KOPT-K1 (cell line): ENCODE measurements at regions not wholly inside any gene's neighbourhood (a gene's known extent, or its start where the extent isn't known, plus 50 kb on each side); places are given as distances from the start of the nearest gene placed in this dataset.

ENCODE experiments used
- H3K27ac ChIP-seq: fragments of 200-600 bp; sonication (generic); 2 replicates; pipeline ENCODE4 v1.5.1; 2016; ENCODE audit warnings: antibody characterized with exemption, mild to moderate bottlenecking, low read depth, low read length; ENCODE audit not compliant: poor library complexity, severe bottlenecking
- H3K36me3 ChIP-seq: fragments of 200-600 bp; sonication (generic); 2 replicates; pipeline ENCODE4 v1.5.1; 2017; ENCODE audit warnings: antibody characterized with exemption, mild to moderate bottlenecking, low read length, moderate library complexity; ENCODE audit not compliant: insufficient read depth
- H3K9me3 ChIP-seq: fragments of 200-600 bp; sonication (generic); 2 replicates; pipeline ENCODE4 v1.5.1; 2017; ENCODE audit warnings: antibody characterized with exemption, low read length, mild to moderate bottlenecking; ENCODE audit not compliant: insufficient read depth, poor library complexity, severe bottlenecking

GRCh38 chr3:187836823-187837770, 91.8 kb upstream of the BCL6 start:
- Histone ChIP-seq H3K27ac (no peak overlapping the region), H3K36me3 (no peaks in the 10 kb centered on the region), H3K9me3 (no peaks in the 10 kb centered on the region)

GRCh38 chr3:187838016-187838540, 92.8 kb upstream of the BCL6 start:
- H3K36me3 ChIP-seq: no peaks in the 10 kb centered on the region
- H3K9me3 ChIP-seq: no peaks in the 10 kb centered on the region
- no peak overlapping the region for H3K27ac ChIP-seq

GRCh38 chr3:187839422-187839821, 94.2 kb upstream of the BCL6 start:
- Histone ChIP-seq H3K27ac (no peak overlapping the region), H3K36me3 (no peaks in the 10 kb centered on the region), H3K9me3 (no peaks in the 10 kb centered on the region)

- Histone ChIP-seq H3K27ac (no peak overlapping the region), H3K36me3 (no peaks in the 10 kb centered on the region), H3K9me3 (no peaks in the 10 kb centered on the region)
Observed at GRCh38 chr3:187840856-187841255, 95.6 kb upstream of the BCL6 start.

GRCh38 chr3:187841560-187841959, 96.3 kb upstream of the BCL6 start:
- Histone ChIP-seq H3K27ac (no peak overlapping the region), H3K9me3 (no peaks in the 10 kb centered on the region), H3K36me3 (no peaks in the 10 kb centered on the region)

GRCh38 chr3:187843654-187844053, 98.4 kb upstream of the BCL6 start:
- Histone ChIP-seq H3K9me3 (no peaks in the 10 kb centered on the region), H3K27ac (no peak overlapping the region), H3K36me3 (no peaks in the 10 kb centered on the region)

GRCh38 chr3:187844708-187845107, 99.4 kb upstream of the BCL6 start:
- no peak overlapping the region for H3K27ac ChIP-seq
- no peaks in the 10 kb centered on the region for H3K9me3 ChIP-seq
- H3K36me3 ChIP-seq: no peaks in the 10 kb centered on the region

- Histone ChIP-seq H3K9me3 (no peaks in the 10 kb centered on the region), H3K36me3 (no peaks in the 10 kb centered on the region), H3K27ac (no peak overlapping the region)
Observed at GRCh38 chr3:187845826-187846225, 100.6 kb upstream of the BCL6 start.

GRCh38 chr3:187848401-187848800, 103.1 kb upstream of the BCL6 start:
- peaks cover 16% of the 10 kb centered on the region for H3K9me3 ChIP-seq
- H3K27ac ChIP-seq: no peak overlapping the region
- no peaks in the 10 kb centered on the region for H3K36me3 ChIP-seq

GRCh38 chr3:187849016-187849654, 103.9 kb upstream of the BCL6 start:
- Histone ChIP-seq H3K9me3 (peaks cover 16% of the 10 kb centered on the region), H3K36me3 (no peaks in the 10 kb centered on the region), H3K27ac (no peak overlapping the region)

GRCh38 chr3:187850258-187850921, 105.1 kb upstream of the BCL6 start:
- Histone ChIP-seq H3K36me3 (no peaks in the 10 kb centered on the region), H3K9me3 (peaks cover 16% of the 10 kb centered on the region), H3K27ac (no peak overlapping the region)

GRCh38 chr3:187852842-187853730, 107.8 kb upstream of the BCL6 start:
- Histone ChIP-seq H3K27ac (no peak overlapping the region), H3K9me3 (peaks cover 16% of the 10 kb centered on the region), H3K36me3 (no peaks in the 10 kb centered on the region)

GRCh38 chr3:187855131-187855530, 109.9 kb upstream of the BCL6 start:
- peaks cover 16% of the 10 kb centered on the region for H3K9me3 ChIP-seq
- H3K27ac ChIP-seq: no peak overlapping the region
- H3K36me3 ChIP-seq: no peaks in the 10 kb centered on the region

- Histone ChIP-seq H3K36me3 (no peaks in the 10 kb centered on the region), H3K27ac (no peak overlapping the region), H3K9me3 (peaks cover 27% of the 10 kb centered on the region)
Observed at GRCh38 chr3:187856555-187856954, 111.3 kb upstream of the BCL6 start.
